ENCODE measurements at regions not wholly inside any gene's neighbourhood (a gene's known extent, or its start where the extent isn't known, plus 50 kb on each side); places are given as distances from the start of the nearest gene placed in this dataset.
"Not testable (repeated sequence)": the region's sequence is repeated elsewhere in the genome, so short reads cannot be mapped to it uniquely, and the experiment has no call there.

DNA sequence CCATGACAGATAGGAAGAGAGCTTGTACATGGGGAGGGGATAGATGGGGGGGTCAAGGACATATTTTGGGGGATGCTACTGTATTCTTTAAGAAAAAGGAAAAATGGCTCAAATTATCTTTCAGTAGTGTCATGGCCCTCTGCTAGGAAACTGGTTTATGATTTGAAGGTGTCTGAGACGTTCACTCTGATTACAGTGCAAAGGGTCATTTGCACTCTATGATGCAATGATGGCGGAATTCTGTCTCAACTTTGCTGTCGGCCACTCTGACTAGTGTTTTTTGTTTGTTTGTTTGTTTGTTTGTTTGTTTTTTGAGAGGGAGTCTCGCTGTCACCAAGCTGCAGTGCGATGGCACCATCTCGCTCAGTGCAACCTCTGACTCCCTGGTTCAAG, 180.0 kb downstream of the SOX4 start:
- DNase-seq, result no peak

DNA sequence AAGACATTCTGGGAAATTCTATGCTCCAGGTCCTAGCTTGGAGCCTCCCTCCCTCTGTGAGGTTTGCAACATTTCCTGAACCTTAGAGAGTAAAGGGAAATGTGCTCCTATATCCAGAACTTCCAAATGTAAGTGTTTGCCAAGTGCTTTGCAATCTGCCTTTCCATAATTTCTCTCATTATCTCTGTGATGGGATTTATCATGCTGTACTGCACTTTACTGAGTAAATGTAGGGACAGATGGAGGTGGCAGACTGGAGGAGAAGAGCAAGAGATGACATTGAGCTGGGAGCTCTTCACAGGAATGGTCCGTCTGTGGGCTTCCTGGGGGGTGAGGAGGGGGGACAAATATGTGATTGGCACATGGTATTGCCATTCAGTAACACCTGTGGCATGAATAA, 184.3 kb downstream of the SOX4 start:
- no peak for DNase-seq

DNA sequence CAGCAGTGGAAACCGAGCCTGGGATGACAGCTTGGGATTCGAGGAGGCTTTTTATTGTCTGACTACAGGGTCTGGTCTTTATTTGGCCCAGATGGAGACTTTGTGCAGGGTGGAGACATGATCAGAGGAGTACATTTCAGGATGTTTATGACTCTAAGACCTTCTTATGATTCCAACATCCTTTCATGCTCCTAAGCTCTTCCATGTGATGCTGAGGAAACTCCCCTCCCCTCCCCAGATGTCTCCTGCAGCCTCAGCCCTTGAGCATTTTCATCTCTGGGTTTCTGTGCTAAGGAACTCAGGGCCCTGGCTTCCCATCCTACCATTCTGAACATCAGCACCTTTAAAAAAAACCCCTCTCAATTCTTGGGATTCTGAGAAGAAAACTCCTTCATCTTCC, 186.6 kb downstream of the SOX4 start:
- no peak for DNase-seq

DNA sequence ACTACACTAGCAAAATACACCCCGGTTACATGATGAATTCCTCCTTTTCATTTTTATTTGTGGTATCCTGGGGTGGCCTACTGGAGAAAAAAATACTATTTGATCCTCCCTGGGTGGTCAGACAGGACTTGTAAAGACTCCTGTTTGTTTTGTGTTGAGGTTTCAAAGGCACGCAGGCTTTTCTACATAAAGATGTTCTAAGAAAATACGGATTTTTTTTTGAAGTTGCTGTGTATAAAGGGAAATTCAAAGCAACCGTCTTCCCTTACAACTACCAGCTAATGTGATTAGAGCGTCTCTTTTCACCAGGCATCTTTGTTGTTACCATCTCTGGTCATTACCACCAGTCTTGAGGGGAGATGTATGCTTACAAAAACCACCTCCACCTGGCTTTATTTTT, 187.1 kb downstream of the SOX4 start:
- DNase-seq, result no peak

DNA sequence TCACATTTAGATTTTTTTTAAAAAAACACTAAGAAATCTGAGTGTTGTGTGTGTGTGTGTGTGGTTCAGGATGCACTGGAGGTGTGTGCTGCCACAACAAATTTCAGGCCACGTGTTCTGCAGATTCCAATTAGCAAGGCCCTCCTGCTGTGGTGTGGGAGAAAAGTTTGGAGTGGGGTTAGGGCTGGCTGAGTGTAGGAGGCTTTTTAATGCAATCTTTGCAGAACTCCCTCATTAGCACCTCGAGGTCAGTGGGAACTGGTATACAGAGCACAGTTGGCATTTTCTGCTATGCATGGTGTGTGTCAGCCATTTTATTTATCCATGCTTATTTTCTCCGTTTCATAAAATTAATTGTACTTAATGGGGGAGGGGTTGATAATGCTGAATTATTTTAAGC, 187.6 kb downstream of the SOX4 start:
- no peak for DNase-seq

DNA sequence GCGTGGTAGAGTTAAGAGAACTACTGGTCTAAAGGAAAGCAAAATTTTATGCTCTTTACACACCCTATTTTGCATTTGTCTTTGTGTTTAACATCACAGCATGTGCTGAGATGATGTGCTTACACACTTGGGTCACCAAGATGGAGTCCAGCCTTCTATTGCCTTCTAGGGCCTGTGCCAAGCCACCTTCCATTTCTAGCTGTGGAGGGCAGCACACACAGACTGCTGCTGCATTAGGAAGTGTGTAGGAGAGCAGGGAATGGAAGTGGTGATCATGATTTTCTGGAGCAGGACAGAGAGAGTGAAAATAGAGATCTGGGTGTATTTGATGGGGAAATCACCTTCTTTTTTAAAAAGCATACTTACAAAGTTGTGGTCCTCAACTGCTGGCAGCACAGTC, 191.6 kb downstream of the SOX4 start:
- DNase-seq, result no peak

DNA sequence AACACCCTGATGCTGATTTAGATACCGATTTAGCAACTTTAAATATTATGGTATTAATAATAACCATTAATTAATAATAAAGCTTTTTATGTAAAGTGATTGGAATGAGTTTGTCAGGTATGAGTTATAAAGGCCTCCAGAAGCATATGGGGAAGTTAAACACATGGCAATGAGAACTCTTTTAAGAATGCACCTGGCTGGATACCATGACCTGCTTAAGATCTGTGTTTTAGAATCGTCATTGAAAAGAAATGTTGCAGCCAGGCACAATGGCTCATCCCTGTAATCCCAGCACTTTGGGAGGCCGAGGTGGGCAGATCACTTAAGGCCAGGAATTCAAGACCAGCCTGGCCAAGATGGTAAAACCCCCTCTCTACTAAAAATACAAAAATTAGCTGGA, 197.5 kb downstream of the SOX4 start:
- DNase-seq, result no peak

DNA sequence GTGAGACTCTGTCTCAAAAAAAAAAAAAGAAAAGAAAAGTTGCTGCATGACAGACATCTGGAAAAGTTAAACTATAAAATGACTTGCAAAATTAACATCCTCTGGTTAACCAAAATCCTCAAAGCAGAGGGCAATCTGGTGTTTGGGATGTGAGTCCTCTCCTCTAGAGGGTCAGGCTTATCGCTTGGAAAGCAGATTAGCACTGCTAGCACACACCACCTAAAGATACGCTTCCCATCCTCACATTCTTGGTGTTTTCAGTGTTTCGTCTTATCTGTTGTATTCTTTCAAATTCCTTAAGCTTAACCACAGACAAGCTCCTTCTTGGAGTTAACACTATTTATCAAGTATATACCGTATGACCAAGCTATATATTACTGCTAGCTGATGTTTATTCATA, 198.0 kb downstream of the SOX4 start:
- no peak for DNase-seq

DNA sequence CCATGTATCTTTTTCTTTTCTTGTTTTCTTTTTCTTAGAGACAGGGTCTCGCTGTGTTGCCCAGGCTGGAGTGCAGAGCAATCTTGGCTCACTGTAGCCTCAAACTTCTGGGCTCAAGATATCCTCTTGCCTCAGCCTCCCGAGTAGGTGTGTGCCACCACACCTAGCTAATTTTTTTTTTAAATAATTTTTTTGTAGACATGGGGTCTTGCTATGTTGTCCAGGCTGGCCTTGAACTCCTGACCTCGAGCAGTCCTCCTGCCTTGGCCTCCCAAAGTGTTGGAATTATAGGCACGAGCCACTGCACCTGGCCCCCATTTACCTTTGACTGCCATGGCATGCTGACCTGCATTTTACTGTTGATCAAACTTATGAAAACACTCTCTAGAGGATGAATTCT, 198.6 kb downstream of the SOX4 start:
- DNase-seq, result no peak

DNA sequence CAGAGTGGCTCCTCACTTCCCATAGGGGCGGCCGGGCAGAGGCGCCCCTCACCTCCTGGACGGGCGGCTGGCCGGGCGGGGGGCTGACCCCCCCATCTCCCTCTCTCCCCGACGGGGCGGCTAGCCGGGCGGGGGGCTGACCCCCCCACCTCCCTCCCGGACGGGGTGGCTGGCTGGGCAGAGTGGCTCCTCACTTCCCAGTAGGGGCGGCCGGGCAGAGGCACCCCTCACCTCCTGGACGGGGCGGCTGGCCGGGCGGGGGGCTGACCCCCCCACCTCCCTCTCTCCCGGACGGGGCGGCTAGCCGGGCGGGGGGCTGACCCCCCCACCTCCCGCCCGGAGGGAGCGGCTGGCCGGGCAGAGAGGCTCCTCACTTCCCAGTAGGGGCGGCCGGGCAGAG, 203.4 kb downstream of the SOX4 start:
- DNase-seq, result not testable (repeated sequence)

- DNase-seq, result no peak
Observed at GRCh38 chr6:21798468-21798867, 204.9 kb downstream of the SOX4 start.

DNA sequence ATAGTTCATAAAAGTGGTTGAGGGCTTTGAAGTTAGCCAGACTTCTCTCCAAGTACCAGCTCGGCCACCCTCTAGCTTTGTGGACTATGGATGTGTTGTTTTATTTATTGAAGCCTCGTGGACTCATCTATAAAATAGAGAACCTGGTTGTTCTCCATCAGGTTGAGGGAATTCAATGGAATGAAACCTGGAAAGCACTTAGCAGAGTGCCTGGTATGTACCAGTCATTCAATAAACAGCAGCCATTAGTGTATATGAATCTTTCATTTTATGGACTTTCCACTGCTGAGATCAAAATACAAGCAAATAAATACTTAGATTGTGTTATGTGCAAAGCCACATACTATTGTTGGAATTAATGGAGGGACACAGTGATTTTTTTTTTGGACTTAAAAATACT, 206.8 kb downstream of the SOX4 start:
- DNase-seq, result no peak

DNA sequence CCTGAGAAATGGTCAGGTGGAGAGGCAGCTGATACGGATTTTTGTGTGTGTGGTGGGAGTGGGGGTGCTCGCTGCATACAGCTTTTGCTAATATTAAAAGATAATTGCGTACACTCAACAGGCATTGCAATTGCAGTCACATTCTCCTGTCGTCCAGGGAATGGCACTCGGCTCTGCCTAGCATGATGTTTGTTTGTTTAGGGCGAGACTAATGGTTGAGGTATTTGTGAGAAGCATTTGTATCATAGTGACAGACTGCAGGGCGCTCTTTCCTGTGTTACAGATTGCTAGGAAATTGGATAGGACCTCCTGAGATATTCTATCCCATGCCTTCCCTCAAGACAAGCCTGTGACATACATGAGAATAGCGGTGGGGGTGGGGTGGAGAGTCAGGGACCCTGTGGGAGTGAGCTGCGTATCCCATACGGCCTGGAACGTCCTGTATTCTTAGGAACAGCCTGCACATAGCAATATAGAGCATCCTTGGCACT, 207.4 kb downstream of the SOX4 start:
- DNase-seq, result peak; percentile 42

DNA sequence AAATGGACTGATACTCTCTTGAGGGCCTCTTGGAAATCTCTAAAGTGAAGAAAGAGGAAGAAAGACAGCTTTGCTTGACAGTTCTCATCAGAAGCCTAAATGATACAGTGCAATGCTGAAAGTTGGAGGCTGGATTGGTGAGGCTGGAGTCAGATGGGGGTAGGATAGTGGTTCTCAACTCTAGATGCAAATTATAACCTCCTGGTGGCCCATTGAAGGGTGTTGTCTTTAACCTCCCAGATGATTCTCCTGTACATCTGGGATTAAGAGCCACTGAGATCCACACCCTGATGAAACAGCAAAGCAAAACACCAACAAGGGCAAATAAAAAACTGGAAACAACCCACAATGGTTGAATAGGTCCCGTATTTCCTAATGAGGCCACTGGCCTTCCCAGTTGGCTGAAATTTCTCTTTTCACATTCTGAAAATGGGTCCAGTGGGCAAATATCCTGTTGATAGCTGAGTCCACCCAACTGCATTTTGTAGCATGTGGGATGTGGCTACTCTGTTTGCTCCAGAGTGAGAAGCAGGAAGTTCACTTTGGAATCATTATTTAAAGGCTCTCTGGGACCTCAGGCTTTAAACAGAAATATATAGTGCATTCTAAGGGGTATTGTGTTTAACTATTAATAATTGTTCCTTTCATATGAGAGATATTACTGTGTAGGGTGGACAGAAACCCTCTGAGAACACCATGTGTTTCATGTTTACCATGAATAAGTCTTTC, 208.1 kb downstream of the SOX4 start:
- DNase-seq, result no peak

DNA sequence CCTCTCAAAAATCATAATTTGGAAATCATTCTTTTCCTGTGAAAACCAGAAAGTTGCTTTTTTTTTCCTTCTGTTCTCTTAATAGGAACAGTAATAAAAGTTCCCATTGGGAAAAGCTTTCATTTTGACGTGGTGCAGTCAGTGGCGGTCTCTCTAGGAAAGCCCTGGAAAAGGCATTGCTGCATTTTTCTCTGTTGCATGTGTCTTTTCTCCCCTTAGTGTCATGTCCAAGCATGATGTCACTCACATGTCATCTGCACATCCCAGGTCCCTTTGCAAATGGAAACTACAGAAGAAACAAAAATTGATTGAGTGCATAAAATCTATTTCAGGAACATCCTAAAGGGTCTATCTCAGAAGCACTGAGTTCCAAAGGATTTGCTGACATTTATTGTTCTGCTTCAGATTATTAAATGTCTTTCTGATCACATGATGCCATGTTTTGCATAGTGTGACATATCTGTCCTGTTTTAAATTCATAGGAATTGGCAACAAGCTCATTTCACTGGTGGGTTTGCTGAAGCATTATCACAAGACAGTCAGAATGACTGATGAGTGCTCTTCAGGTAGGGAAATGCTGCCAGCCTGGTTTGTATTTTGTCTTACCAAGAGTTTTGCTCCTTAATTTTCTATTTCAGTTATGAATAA, 208.7 kb downstream of the SOX4 start:
- no peak for DNase-seq

DNA sequence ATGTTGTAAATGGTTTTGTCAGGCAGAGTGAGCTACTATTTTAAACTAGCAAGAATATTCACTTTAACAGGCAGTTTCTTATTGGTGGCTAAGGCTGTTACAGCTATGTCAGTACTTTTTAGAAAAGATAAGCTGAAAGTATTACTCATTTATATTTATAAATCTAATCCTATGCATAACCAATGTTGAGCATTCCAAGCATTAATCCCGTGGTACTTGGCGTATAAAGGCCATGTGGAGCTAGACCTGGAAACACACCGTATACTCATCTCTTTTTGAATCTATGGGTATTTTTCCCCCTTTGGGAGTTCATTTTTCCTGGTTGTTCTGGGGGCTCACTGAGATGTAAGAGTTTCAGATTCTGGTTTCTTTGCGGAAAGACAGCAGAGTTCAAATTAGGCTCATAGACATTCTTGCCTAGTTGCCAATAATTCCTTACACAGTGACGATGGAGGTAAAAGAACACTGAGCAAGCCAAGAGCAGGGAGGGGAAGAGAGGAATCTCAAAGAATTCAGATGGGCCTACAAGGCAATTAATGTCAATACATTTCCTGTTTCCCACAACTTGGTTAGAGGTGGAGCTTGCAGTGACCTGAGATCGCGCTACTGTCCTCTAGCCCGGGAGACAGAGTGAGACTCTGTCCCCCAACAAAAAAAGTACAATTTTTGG, 211.5 kb downstream of the SOX4 start:
- no peak for DNase-seq

DNA sequence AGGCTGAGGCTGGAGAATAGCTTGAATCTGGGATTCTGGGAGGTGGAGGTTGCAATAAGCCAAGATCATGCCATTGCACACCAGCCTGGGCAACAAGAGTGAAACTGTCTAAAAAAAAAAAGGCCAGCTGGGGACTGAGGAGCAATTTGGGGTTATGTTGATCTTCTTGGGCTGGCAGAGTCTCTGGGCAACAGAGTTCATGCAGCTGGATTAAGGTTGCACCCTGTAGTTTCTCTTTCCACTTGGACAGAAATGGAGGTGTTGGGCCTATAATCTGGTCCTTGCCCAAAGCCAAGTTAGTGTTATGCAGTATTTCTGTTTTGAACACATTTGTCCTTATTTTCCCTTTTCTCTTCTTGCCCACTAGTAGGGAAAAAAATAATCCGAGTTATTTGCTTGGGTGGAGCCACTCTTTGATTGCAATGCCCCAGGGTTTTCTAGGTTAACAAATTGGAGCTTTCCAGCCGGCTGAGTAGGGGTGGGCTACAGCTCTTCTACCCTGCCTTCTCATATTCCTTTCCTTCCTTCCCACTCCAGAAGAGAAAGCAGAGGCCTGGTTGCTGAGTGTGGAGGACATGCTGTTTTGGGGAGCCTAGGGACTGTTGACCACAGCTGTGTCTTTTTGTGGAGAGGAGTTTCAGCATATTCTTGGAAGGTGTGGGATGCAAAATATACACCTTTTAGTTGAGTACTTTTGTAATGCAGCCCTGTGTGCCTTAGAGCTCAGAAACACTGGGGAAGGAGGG, 213.9 kb downstream of the SOX4 start:
- no peak for DNase-seq

GRCh38 chr6:21808045-21808470, 214.5 kb downstream of the SOX4 start:
- no peak for DNase-seq

- DNase-seq, result no peak
Observed at GRCh38 chr6:21808551-21809242, 215.1 kb downstream of the SOX4 start.

- no peak for DNase-seq
Observed at GRCh38 chr6:21811484-21811883, 217.9 kb downstream of the SOX4 start.

DNA sequence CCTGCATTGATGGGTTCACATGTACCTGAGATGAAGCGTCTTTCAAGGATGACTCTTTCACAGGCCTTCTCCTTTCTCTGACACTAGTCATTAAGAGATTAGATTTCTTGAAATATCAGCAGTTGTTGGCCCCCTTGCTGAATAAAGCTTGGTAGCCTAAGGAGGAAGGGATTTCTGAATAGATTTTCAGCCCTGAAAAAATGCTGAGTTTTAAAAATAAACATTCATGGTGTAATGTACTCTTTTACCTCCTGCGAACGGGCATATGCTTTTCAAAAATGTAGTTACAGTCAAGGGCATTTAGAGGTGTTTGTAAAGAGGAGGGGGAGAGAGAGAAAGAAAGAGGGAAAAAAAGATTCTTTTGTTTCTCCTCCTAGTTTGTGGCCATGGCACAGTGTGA, 222.7 kb downstream of the SOX4 start:
- no peak for DNase-seq

DNA sequence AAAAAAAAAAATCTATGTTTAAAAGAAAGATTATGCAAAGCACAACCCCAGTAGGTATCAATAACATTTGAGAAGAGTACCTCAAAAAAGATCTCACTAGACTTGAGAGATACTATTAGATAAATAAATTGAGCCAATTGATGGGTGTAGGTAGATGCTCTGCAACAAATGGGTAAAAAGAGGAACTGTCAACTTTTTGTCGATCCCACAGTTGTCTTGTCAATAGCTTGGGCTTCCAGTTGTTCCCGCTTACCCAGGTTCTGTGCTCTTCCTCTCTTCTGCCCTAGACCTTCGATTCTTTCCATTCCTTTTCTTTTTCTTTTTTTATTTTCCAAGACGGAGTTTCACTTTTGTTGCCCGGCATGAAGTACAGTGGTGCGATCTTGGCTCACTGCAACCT, 226.9 kb downstream of the SOX4 start:
- no peak for DNase-seq

GRCh38 chr6:21823371-21823770, 229.8 kb downstream of the SOX4 start:
- no peak for DNase-seq
